ENCODE measurements at regions not wholly inside any gene's neighbourhood (a gene's known extent, or its start where the extent isn't known, plus 50 kb on each side); places are given as distances from the start of the nearest gene placed in this dataset.

- ChIA-PET CTCF (interaction anchor here (0.6 to 9.0 kb wide), 43 partner anchors 8 to 655 kb away, joined by 3 to 156 read pairs (median 4); no protein-coding TSS in a partner anchor), POLR2A (interaction anchor here (0.6 to 3.0 kb wide), 5 partner anchors 14 to 611 kb away, joined by 3 to 21 read pairs (median 3); partner anchors contain the start of gene SIPA1L1)
- Mint-ChIP-seq H3K27ac (ENCODE audit: low read depth, unreplicated experiment) (no peak overlapping the region), H3K4me3 (ENCODE audit: unreplicated experiment) (no peak overlapping the region), H3K9me3 (ENCODE audit: unreplicated experiment) (no peaks in the 10 kb centered on the region), H3K36me3 (ENCODE audit: insufficient read depth, unreplicated experiment) (no peaks in the 10 kb centered on the region), H3K4me1 (ENCODE audit: insufficient read depth, unreplicated experiment) (no peaks in the 10 kb centered on the region), H3K27me3 (ENCODE audit: insufficient read depth, unreplicated experiment) (no peaks in the 10 kb centered on the region)
- no TSS peak for BruUV-seq (replicated peaks)
- peak; percentile 96 for DNase-seq (ENCODE audit: unreplicated experiment)
- TF ChIP-seq CTCF (IDR thresholded peaks at IDR 0.05; ENCODE audit: unreplicated experiment): peak; percentile 92
- intact Hi-C loops (cut with micrococcal nuclease): loop anchor here (1.0 to 5.0 kb wide), 7 partner anchors 32 to 649 kb away; no protein-coding TSS in a partner anchor
Observed at GRCh38 chr14:71753126-71753830, 179.0 kb upstream of the RGS6 start.

- H3K4me3 Mint-ChIP-seq (ENCODE audit: unreplicated experiment): no peak overlapping the region
- H3K27me3 Mint-ChIP-seq (ENCODE audit: insufficient read depth, unreplicated experiment): no peaks in the 10 kb centered on the region
- no peaks in the 10 kb centered on the region for H3K36me3 Mint-ChIP-seq (ENCODE audit: insufficient read depth, unreplicated experiment)
- intact Hi-C loops (cut with micrococcal nuclease): loop anchor here (1.0 to 5.0 kb wide), 7 partner anchors 33 to 650 kb away; no protein-coding TSS in a partner anchor
- H3K4me1 Mint-ChIP-seq (ENCODE audit: insufficient read depth, unreplicated experiment): no peaks in the 10 kb centered on the region
- DNase-seq (ENCODE audit: unreplicated experiment): no peak
- CTCF ChIA-PET: interaction anchor here (0.6 to 9.0 kb wide), 8 partner anchors 14 to 651 kb away, joined by 3 to 156 read pairs (median 4); no protein-coding TSS in a partner anchor
- POLR2A ChIA-PET: no interaction called here
- no TSS peak for BruUV-seq (replicated peaks)
- TF ChIP-seq CTCF (IDR thresholded peaks at IDR 0.05; ENCODE audit: unreplicated experiment): no peak
- H3K9me3 Mint-ChIP-seq (ENCODE audit: unreplicated experiment): no peaks in the 10 kb centered on the region
- no peak overlapping the region for H3K27ac Mint-ChIP-seq (ENCODE audit: low read depth, unreplicated experiment)
Observed at GRCh38 chr14:71753976-71754375, 178.3 kb upstream of the RGS6 start.

- no peak for DNase-seq (ENCODE audit: unreplicated experiment)
- intact Hi-C loops (cut with micrococcal nuclease): loop anchor here (5.0 kb wide), 1 partner anchor 347 kb away; no protein-coding TSS in a partner anchor
- no peak for TF ChIP-seq CTCF (IDR thresholded peaks at IDR 0.05; ENCODE audit: unreplicated experiment)
- BruUV-seq (replicated peaks): no TSS peak
- Mint-ChIP-seq H3K27ac (ENCODE audit: low read depth, unreplicated experiment) (no peak overlapping the region), H3K9me3 (ENCODE audit: unreplicated experiment) (no peaks in the 10 kb centered on the region), H3K4me3 (ENCODE audit: unreplicated experiment) (no peak overlapping the region), H3K4me1 (ENCODE audit: insufficient read depth, unreplicated experiment) (no peaks in the 10 kb centered on the region), H3K36me3 (ENCODE audit: insufficient read depth, unreplicated experiment) (no peaks in the 10 kb centered on the region), H3K27me3 (ENCODE audit: insufficient read depth, unreplicated experiment) (no peaks in the 10 kb centered on the region)
- POLR2A ChIA-PET: no interaction called here
- CTCF ChIA-PET: interaction anchor here (0.7 to 9.0 kb wide), 6 partner anchors 13 to 653 kb away, joined by 3 to 156 read pairs (median 4); no protein-coding TSS in a partner anchor
Observed at GRCh38 chr14:71754422-71755095, 177.7 kb upstream of the RGS6 start.

- Mint-ChIP-seq H3K27ac (ENCODE audit: low read depth, unreplicated experiment) (no peak overlapping the region), H3K9me3 (ENCODE audit: unreplicated experiment) (no peaks in the 10 kb centered on the region), H3K27me3 (ENCODE audit: insufficient read depth, unreplicated experiment) (no peaks in the 10 kb centered on the region), H3K36me3 (ENCODE audit: insufficient read depth, unreplicated experiment) (no peaks in the 10 kb centered on the region), H3K4me3 (ENCODE audit: unreplicated experiment) (no peak overlapping the region), H3K4me1 (ENCODE audit: insufficient read depth, unreplicated experiment) (no peaks in the 10 kb centered on the region)
- ChIA-PET POLR2A (interaction anchor here (0.6 kb wide), 1 partner anchor 748 kb away, joined by 3 read pairs; no protein-coding TSS in a partner anchor), CTCF (no interaction called here)
- no TSS peak for BruUV-seq (replicated peaks)
- intact Hi-C loops (cut with micrococcal nuclease): no loop called here
- DNase-seq (ENCODE audit: unreplicated experiment): no peak
- TF ChIP-seq CTCF (IDR thresholded peaks at IDR 0.05; ENCODE audit: unreplicated experiment): no peak
Observed at GRCh38 chr14:71758229-71758951, 173.8 kb upstream of the RGS6 start.

Measured in MCF 10A (cell line).